ENCODE measurements at regions not wholly inside any gene's neighbourhood (a gene's known extent, or its start where the extent isn't known, plus 50 kb on each side); places are given as distances from the start of the nearest gene placed in this dataset.

GRCh38 chr14:51576879-51577278, 74.8 kb upstream of the FRMD6 start:
- peaks cover 8% of the 10 kb centered on the region for H3K9me2 ChIP-seq (ENCODE audit: insufficient read depth)
- no peak overlapping the region for H3K27ac ChIP-seq (ENCODE audit: low read depth)
- H4K20me1 ChIP-seq (replicated peaks; ENCODE audit: insufficient read depth), result no peaks in the 10 kb centered on the region
- no peak overlapping the region for H2AFZ ChIP-seq
- H3K4me3 ChIP-seq, result no peak overlapping the region
- H3K4me2 ChIP-seq, result no peak overlapping the region
- no peaks in the 10 kb centered on the region for H3K9me3 Mint-ChIP-seq
- H3K4me1 ChIP-seq (ENCODE audit: insufficient read depth), result peaks cover 10% of the 10 kb centered on the region
- no peak for TF ChIP-seq EZH2 (IDR thresholded peaks at IDR 0.05; ENCODE audit: low read depth, unreplicated experiment)
- TF ChIP-seq, protein P1, sequence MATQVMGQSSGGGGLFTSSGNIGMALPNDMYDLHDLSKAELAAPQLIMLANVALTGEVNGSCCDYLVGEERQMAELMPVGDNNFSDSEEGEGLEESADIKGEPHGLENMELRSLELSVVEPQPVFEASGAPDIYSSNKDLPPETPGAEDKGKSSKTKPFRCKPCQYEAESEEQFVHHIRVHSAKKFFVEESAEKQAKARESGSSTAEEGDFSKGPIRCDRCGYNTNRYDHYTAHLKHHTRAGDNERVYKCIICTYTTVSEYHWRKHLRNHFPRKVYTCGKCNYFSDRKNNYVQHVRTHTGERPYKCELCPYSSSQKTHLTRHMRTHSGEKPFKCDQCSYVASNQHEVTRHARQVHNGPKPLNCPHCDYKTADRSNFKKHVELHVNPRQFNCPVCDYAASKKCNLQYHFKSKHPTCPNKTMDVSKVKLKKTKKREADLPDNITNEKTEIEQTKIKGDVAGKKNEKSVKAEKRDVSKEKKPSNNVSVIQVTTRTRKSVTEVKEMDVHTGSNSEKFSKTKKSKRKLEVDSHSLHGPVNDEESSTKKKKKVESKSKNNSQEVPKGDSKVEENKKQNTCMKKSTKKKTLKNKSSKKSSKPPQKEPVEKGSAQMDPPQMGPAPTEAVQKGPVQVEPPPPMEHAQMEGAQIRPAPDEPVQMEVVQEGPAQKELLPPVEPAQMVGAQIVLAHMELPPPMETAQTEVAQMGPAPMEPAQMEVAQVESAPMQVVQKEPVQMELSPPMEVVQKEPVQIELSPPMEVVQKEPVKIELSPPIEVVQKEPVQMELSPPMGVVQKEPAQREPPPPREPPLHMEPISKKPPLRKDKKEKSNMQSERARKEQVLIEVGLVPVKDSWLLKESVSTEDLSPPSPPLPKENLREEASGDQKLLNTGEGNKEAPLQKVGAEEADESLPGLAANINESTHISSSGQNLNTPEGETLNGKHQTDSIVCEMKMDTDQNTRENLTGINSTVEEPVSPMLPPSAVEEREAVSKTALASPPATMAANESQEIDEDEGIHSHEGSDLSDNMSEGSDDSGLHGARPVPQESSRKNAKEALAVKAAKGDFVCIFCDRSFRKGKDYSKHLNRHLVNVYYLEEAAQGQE (IDR thresholded peaks at IDR 0.05; ENCODE audit: unreplicated experiment), result no peak
- TF ChIP-seq, protein P2, sequence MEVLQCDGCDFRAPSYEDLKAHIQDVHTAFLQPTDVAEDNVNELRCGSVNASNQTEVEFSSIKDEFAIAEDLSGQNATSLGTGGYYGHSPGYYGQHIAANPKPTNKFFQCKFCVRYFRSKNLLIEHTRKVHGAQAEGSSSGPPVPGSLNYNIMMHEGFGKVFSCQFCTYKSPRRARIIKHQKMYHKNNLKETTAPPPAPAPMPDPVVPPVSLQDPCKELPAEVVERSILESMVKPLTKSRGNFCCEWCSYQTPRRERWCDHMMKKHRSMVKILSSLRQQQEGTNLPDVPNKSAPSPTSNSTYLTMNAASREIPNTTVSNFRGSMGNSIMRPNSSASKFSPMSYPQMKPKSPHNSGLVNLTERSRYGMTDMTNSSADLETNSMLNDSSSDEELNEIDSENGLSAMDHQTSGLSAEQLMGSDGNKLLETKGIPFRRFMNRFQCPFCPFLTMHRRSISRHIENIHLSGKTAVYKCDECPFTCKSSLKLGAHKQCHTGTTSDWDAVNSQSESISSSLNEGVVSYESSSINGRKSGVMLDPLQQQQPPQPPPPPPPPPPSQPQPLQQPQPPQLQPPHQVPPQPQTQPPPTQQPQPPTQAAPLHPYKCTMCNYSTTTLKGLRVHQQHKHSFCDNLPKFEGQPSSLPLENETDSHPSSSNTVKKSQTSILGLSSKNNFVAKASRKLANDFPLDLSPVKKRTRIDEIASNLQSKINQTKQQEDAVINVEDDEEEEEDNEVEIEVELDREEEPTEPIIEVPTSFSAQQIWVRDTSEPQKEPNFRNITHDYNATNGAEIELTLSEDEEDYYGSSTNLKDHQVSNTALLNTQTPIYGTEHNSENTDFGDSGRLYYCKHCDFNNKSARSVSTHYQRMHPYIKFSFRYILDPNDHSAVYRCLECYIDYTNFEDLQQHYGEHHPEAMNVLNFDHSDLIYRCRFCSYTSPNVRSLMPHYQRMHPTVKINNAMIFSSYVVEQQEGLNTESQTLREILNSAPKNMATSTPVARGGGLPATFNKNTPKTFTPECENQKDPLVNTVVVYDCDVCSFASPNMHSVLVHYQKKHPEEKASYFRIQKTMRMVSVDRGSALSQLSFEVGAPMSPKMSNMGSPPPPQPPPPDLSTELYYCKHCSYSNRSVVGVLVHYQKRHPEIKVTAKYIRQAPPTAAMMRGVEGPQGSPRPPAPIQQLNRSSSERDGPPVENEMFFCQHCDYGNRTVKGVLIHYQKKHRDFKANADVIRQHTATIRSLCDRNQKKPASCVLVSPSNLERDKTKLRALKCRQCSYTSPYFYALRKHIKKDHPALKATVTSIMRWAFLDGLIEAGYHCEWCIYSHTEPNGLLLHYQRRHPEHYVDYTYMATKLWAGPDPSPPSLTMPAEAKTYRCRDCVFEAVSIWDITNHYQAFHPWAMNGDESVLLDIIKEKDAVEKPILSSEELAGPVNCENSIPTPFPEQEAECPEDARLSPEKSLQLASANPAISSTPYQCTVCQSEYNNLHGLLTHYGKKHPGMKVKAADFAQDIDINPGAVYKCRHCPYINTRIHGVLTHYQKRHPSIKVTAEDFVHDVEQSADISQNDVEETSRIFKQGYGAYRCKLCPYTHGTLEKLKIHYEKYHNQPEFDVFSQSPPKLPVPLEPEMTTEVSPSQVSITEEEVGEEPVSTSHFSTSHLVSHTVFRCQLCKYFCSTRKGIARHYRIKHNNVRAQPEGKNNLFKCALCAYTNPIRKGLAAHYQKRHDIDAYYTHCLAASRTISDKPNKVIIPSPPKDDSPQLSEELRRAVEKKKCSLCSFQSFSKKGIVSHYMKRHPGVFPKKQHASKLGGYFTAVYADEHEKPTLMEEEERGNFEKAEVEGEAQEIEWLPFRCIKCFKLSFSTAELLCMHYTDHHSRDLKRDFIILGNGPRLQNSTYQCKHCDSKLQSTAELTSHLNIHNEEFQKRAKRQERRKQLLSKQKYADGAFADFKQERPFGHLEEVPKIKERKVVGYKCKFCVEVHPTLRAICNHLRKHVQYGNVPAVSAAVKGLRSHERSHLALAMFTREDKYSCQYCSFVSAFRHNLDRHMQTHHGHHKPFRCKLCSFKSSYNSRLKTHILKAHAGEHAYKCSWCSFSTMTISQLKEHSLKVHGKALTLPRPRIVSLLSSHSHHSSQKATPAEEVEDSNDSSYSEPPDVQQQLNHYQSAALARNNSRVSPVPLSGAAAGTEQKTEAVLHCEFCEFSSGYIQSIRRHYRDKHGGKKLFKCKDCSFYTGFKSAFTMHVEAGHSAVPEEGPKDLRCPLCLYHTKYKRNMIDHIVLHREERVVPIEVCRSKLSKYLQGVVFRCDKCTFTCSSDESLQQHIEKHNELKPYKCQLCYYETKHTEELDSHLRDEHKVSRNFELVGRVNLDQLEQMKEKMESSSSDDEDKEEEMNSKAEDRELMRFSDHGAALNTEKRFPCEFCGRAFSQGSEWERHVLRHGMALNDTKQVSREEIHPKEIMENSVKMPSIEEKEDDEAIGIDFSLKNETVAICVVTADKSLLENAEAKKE (CRISPR knock-in tag; IDR thresholded peaks at IDR 0.05), result no peak
- TF ChIP-seq STAT1 (IDR thresholded peaks at IDR 0.05; ENCODE audit: unreplicated experiment), result no peak
- TF ChIP-seq POLR2AphosphoS5 (IDR thresholded peaks at IDR 0.05; ENCODE audit: low read depth), result no peak
- no peak for TF ChIP-seq ZNF114 (CRISPR knock-in tag; IDR thresholded peaks at IDR 0.05)
- no peak for TF ChIP-seq ZNF331 (CRISPR knock-in tag; IDR thresholded peaks at IDR 0.05; ENCODE audit: low read depth)
- no peak for TF ChIP-seq ETS1 (IDR thresholded peaks at IDR 0.05)
- TF ChIP-seq JUNB (IDR thresholded peaks at IDR 0.05; ENCODE audit: unreplicated experiment), result no peak
- TF ChIP-seq CREB1 (CRISPR knock-in tag; IDR thresholded peaks at IDR 0.05; ENCODE audit: low read depth), result no peak
- no peak for TF ChIP-seq CTCF (conservative IDR thresholded peaks at IDR 0.05; ENCODE audit: low read depth in 2 of 2)
- no peak for TF ChIP-seq EZH2phosphoT487 (IDR thresholded peaks at IDR 0.05; ENCODE audit: unreplicated experiment)
- TF ChIP-seq NANOG (IDR thresholded peaks at IDR 0.05; ENCODE audit: borderline replicate concordance), result no peak
- no peaks in the 10 kb centered on the region for H3K36me3 Mint-ChIP-seq (ENCODE audit: low read depth)
- H3K27me3 ChIP-seq (ENCODE audit: insufficient read depth), result no peaks in the 10 kb centered on the region
- DNase-seq (ENCODE audit: low spot score), result no peak
- ATAC-seq, result no peak
- H3F3A ChIP-seq (replicated peaks; ENCODE audit: low read depth), result no peaks in the 10 kb centered on the region
- no peak overlapping the region for H3K4me3 Mint-ChIP-seq
- H3K4me1 Mint-ChIP-seq, result peaks cover 15% of the 10 kb centered on the region
- H3K27ac Mint-ChIP-seq, result no peak overlapping the region
- H3K27me3 Mint-ChIP-seq (ENCODE audit: insufficient read depth, low read depth, poor library complexity), result peaks cover 1% of the 10 kb centered on the region
- no peaks in the 10 kb centered on the region for H3K36me3 ChIP-seq (ENCODE audit: insufficient read depth)
- no peaks in the 10 kb centered on the region for H3K79me2 ChIP-seq (replicated peaks; ENCODE audit: insufficient read depth)
